Upper lobe of left lung (tissue), 6 donors: ENCODE measurements at regions not wholly inside any gene's neighbourhood (a gene's known extent, or its start where the extent isn't known, plus 50 kb on each side); places are given as distances from the start of the nearest gene placed in this dataset.

Experiments used
- ATAC-seq, 2 donors: fragments of 200-7000 bp; cut with Tn5 transposase; one replicate each; pipeline ENCODE4 v1.9.1; 2022; ENCODE audit warnings: mild to moderate bottlenecking in 2 of 2, moderate library complexity in 2 of 2; ENCODE audit not compliant: low FRiP score in 2 of 2
- DNase-seq, 2 donors: peaks; one replicate each; pipeline ENCODE4 v3.0.0-alpha.2; 2019 to 2020
- H3K27ac ChIP-seq, 4 donors: fragments of 200-600 bp; sonication (generic); one replicate each; pipeline ENCODE4 v1.5.1; 2016 to 2019
- H3K27me3 ChIP-seq, 4 donors: fragments of 200-600 bp; sonication (generic); one replicate each; pipeline ENCODE4 v1.5.1; 2017 to 2019
- H3K36me3 ChIP-seq, 4 donors: fragments of 200-600 bp; sonication (generic); one replicate each; pipeline ENCODE4 v1.5.1; 2016 to 2019
- H3K4me1 ChIP-seq, 4 donors: fragments of 200-600 bp; sonication (generic); one replicate each; pipeline ENCODE4 v1.5.1; 2018 to 2019
- H3K4me3 ChIP-seq, 4 donors: fragments of 200-600 bp; sonication (generic); one replicate each; pipeline ENCODE4 v1.5.1; 2017 to 2019; ENCODE audit warnings: mild to moderate bottlenecking in 2 of 4, moderate library complexity in 1 of 4
- H3K9me3 ChIP-seq, 4 donors: fragments of 200-600 bp; sonication (generic); one replicate each; pipeline ENCODE4 v1.5.1; 2018 to 2019
- EP300 ChIP-seq, 4 donors: sonication (generic); formaldehyde crosslinking; IDR thresholded peaks; one replicate each; pipeline ENCODE4 v1.5.1; 2017; ENCODE audit warnings: antibody characterized with exemption in 4 of 4, control low read depth in 2 of 4
- POLR2A ChIP-seq, 4 donors: fragments of 450-650 bp; IDR thresholded peaks; one replicate each; pipeline ENCODE4 v1.5.1; 2016 to 2017; ENCODE audit warnings: antibody characterized with exemption in 4 of 4, mild to moderate bottlenecking in 2 of 4
- POLR2AphosphoS5 ChIP-seq, 2 donors: sonication (generic); formaldehyde crosslinking; IDR thresholded peaks; one replicate each; pipeline ENCODE4 v1.5.1; 2017; ENCODE audit warnings: antibody characterized with exemption in 2 of 2
- WGBS, 2 donors: methylation state at CpG; one replicate each; pipeline ENCODE4 v1.1.5; 2017 to 2018; 5-methylcytosine and 5-hydroxymethylcytosine counted together
- TF ChIP-seq, protein P1 (sequence below), 6 experiments: fragments of 450-650 bp in 4 of 6; fragments of 200-600 bp in 2 of 6; sonication (generic) in 2 of 6; IDR thresholded peaks; one replicate each; pipeline ENCODE4 v1.5.1; 2016 to 2019; ENCODE audit warnings: antibody characterized with exemption in 6 of 6
- donor health status: DM: no; HTN: no; CAD: no; lungs with moderate emphysema.
- donor health status: DM: no; HTN: yes; CAD: no; lungs with severe emphysema.

DNA sequence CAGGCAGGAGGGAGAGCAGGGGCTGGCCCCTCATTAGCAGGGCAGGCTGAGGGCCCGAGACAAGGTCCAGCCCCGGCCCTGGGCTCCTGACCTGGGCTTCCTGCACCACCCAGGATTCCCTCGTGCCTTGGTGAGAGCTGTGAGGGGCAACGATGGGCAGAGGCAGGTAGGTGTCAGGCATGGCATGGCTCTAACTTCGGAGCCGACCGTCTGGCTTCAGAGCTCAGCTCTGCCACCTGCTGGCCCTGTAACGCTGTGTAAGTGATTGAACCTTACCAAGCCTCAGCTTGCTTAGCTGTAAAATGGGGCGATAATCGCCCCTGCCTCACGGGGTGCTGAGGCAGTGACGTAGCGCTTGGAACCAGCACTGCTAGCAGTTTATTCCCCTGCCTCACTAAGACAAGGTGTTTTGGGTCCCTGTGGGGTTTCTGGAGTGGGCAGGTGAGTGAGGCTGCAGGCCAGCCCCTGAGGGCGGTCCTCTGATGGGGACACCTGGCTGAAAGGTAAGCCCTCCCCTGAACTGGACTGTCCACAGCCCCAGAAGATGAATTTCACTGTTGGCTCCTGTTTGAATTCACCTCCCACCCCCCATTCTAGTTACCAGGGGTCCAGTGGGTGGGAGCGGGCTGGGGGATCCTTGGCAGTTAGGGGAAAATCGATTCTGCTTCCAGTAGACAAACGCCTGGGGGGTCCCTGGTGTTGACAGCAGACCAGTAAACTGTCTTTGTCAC lies 184.8 kb upstream of the GSE1 start:
- WGBS, 2 donors: 62 to 66% methylated on average over 5 to 16 of the region's 17 CpGs
- ATAC-seq (peak in 1 of 2 donors; percentile 37), DNase-seq (peak in 1 of 2 donors; percentile 30)
- H3K27ac ChIP-seq: no peak overlapping the region
- TF ChIP-seq, protein P1, sequence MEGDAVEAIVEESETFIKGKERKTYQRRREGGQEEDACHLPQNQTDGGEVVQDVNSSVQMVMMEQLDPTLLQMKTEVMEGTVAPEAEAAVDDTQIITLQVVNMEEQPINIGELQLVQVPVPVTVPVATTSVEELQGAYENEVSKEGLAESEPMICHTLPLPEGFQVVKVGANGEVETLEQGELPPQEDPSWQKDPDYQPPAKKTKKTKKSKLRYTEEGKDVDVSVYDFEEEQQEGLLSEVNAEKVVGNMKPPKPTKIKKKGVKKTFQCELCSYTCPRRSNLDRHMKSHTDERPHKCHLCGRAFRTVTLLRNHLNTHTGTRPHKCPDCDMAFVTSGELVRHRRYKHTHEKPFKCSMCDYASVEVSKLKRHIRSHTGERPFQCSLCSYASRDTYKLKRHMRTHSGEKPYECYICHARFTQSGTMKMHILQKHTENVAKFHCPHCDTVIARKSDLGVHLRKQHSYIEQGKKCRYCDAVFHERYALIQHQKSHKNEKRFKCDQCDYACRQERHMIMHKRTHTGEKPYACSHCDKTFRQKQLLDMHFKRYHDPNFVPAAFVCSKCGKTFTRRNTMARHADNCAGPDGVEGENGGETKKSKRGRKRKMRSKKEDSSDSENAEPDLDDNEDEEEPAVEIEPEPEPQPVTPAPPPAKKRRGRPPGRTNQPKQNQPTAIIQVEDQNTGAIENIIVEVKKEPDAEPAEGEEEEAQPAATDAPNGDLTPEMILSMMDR (IDR thresholded peaks at IDR 0.05): peak in 5 of 6 experiments; percentile 38 to 63 (median 52)
- TF ChIP-seq POLR2AphosphoS5 (IDR thresholded peaks at IDR 0.05): no peak
- TF ChIP-seq EP300 (IDR thresholded peaks at IDR 0.05): no peak
- no peak for TF ChIP-seq POLR2A (IDR thresholded peaks at IDR 0.05)
- no peak overlapping the region for H3K4me3 ChIP-seq
- H3K27me3 ChIP-seq: no peaks in the 10 kb centered on the region
- no peaks in the 10 kb centered on the region for H3K36me3 ChIP-seq
- no peaks in the 10 kb centered on the region for H3K9me3 ChIP-seq
- H3K4me1 ChIP-seq: peaks cover 0 to 20% (median 7%) of the 10 kb centered on the region in 4 donors

DNA sequence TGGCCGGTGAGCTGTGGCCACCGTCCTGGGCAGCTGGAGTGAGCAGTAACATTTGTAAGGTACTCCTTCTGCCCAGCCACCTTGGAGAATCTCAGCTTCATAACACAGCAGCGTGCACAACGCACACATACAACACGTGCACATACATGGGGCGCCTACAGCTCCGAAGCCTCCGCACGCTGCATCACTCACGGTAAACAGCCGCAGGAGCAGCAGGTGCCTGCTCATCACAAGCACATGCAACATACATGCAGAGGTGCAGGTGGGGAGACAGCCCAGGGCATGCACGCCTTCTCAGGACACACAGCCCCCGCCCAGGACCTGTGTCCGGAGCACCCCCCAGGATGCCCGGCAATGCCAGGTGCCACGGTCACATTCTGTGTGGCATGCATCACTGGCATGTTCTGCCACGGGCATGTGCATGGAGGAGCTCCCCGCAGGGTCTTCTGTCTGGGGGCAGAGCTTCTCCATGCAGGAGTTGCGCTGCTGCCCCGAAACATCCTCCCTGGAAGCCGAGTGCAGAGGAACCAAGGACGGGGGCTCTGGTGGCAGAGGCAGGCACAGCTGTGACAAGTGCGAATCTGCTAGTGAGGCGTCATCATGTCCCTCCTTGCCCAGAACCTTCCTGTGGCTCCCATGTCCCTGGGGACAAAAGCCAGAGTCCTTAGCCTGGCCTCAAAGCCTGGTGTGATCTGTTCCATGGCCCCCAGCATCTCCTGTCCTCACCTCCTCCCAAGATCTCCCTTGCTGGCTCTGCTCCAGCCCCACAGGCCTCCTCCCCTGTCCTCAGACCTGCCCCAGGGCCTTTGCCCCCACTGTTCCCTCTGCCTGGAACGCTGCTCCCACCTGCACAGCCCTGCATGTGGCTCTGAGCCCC lies 184.0 kb upstream of the GSE1 start:
- H3K9me3 ChIP-seq: no peaks in the 10 kb centered on the region
- peaks cover 0 to 12% (median 3%) of the 10 kb centered on the region in 4 donors for H3K4me1 ChIP-seq
- no peaks in the 10 kb centered on the region for H3K36me3 ChIP-seq
- DNase-seq (peak; percentile 20 to 64), ATAC-seq (no peak)
- 85 to 97% methylated on average over 10 to 16 of the region's 25 CpGs for WGBS, 2 donors
- no peak overlapping the region for H3K4me3 ChIP-seq
- TF ChIP-seq POLR2A (IDR thresholded peaks at IDR 0.05) (no peak), EP300 (IDR thresholded peaks at IDR 0.05) (no peak), POLR2AphosphoS5 (IDR thresholded peaks at IDR 0.05) (no peak)
- TF ChIP-seq, protein P1 (IDR thresholded peaks at IDR 0.05): no peak
- no peaks in the 10 kb centered on the region for H3K27me3 ChIP-seq
- no peak overlapping the region for H3K27ac ChIP-seq

DNA sequence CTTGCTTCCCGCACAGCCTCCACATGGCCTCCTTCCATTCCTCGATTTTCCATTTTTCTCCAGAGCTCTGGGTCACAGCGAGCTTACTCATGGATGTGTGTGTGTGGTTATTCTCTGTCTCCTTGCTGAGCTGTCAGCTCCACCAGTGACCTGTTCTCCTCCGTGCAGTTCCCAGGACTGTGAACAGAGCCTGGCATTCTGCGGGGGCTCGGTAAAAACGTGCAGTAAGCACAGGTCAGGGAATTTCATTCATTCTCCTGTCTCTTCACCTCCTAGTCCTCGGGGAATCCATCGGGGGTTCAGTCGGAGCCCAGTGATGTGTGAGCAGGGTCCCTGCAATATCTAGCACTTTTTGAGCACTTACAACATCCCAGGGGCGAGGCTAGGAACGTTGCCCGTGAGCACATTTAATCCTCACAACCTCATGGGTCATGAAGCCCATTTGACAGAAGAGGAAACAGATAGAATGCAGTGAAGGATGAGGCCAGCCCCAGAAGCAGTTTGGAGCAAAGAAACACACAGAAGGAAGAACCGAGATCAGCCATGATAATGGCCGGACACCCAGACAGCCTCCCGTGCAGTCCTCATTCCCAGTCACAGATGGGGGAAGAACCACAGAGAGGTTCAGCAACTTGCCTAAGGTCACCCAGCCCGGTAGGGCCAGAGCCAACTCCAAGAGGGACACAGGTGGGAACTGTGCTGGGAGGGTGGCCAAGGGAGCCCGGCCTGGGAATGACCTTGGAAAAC lies 183.2 kb upstream of the GSE1 start:
- H3K36me3 ChIP-seq: no peaks in the 10 kb centered on the region
- peaks cover 0 to 4% (median 0%) of the 10 kb centered on the region in 4 donors for H3K4me1 ChIP-seq
- WGBS, 2 donors: 79 to 87% methylated on average over 18 of the region's 18 CpGs
- H3K27me3 ChIP-seq: no peaks in the 10 kb centered on the region
- TF ChIP-seq EP300 (IDR thresholded peaks at IDR 0.05): no peak
- TF ChIP-seq POLR2A (IDR thresholded peaks at IDR 0.05): no peak
- no peak for TF ChIP-seq POLR2AphosphoS5 (IDR thresholded peaks at IDR 0.05)
- TF ChIP-seq, protein P1 (IDR thresholded peaks at IDR 0.05): no peak
- H3K4me3 ChIP-seq: no peak overlapping the region
- DNase-seq: no peak
- ATAC-seq: peak in 1 of 2 donors; percentile 4
- H3K27ac ChIP-seq: no peak overlapping the region
- H3K9me3 ChIP-seq: no peaks in the 10 kb centered on the region

DNA sequence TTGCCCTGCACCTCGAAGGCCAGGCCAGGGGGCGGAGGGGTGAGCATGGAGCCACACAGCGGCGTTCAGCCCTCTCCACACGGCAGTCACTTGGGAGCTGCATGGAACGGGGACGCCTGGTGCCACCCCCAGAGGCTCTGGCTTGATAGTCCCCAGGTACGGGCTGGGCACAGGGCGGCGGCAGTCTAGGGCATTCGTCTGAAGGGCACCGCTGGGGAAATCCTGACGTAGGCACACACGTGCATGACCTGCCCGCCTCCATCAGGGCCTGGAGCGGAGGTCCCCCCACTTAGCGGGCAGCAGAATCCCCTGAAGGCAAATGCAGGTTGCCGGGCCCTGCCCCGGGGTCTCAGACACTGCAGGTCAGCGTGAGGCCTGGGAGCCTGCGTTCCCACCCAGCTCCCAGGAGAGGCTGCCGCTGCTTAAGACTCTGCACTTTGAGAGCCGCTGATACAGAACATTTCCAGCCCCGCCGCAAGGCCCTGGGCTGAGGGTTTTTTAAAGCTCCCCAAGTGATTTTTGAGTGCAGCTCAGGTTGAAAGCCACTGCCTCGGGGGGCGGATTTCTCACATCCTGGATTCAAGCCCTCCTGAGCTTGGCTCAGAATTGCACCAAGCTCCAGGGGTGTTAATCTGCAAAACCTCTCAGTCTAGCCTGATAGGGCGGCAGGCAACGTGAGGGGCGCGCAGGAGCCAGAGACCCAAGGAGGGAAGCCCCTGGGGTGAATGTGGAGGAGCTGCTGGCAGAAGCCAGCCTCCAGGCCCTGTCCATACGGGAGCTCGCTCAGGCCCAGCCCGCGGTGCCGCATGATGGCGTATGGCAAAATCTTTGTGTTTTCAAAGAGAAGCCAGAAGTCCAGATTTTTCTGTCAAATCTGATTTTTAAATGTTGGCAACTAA lies 182.3 kb upstream of the GSE1 start:
- H3K36me3 ChIP-seq: no peaks in the 10 kb centered on the region
- no peaks in the 10 kb centered on the region for H3K4me1 ChIP-seq
- DNase-seq (peak in 1 of 2 donors; percentile 66), ATAC-seq (peak in 1 of 2 donors; percentile 8)
- no peak overlapping the region for H3K4me3 ChIP-seq
- no peaks in the 10 kb centered on the region for H3K27me3 ChIP-seq
- no peak overlapping the region for H3K27ac ChIP-seq
- TF ChIP-seq, protein P1 (IDR thresholded peaks at IDR 0.05): no peak
- H3K9me3 ChIP-seq: no peaks in the 10 kb centered on the region
- WGBS, 2 donors: 86 to 92% methylated on average over 15 to 33 of the region's 37 CpGs
